ENCODE measurements at regions not wholly inside any gene's neighbourhood (a gene's known extent, or its start where the extent isn't known, plus 50 kb on each side); places are given as distances from the start of the nearest gene placed in this dataset.

- Histone ChIP-seq H3K9ac (ENCODE audit: low read length) (no peak overlapping the region), H2AFZ (ENCODE audit: low read depth, low read length) (no peak overlapping the region), H3K4me1 (ENCODE audit: low read length) (peaks cover 9% of the 10 kb centered on the region), H4K20me1 (ENCODE audit: insufficient read depth, low read length) (no peaks in the 10 kb centered on the region), H3K9me3 (ENCODE audit: insufficient read depth, low read length) (no peaks in the 10 kb centered on the region), H3K4me2 (ENCODE audit: low read length) (no peak overlapping the region), H3K27me3 (ENCODE audit: low read depth, low read length) (peaks cover 4% of the 10 kb centered on the region; the same call in 1 of the 2 replicates), H3K27ac (ENCODE audit: low read length) (no peak overlapping the region), H3K4me3 (ENCODE audit: low read length) (no peak overlapping the region), H3K36me3 (replicated peaks; ENCODE audit: low read depth, low read length) (no peaks in the 10 kb centered on the region), H3K79me2 (ENCODE audit: low read length) (no peaks in the 10 kb centered on the region)
- TF ChIP-seq CTCF (IDR thresholded peaks at IDR 0.05; ENCODE audit: low read depth, low read length) (no peak), EZH2phosphoT487 (IDR thresholded peaks at IDR 0.05; ENCODE audit: low read depth) (no peak)
Measured at GRCh38 chr1:101122452-101123166, 97.0 kb upstream of the DPH5 start.

GRCh38 chr1:101121975-101122374 lies 96.4 kb upstream of the DPH5 start:
- Histone ChIP-seq H3K4me2 (ENCODE audit: low read length) (no peak overlapping the region), H2AFZ (ENCODE audit: low read depth, low read length) (no peak overlapping the region), H3K27ac (ENCODE audit: low read length) (no peak overlapping the region), H3K27me3 (ENCODE audit: low read depth, low read length) (peaks cover 4% of the 10 kb centered on the region; the same call in 1 of the 2 replicates), H4K20me1 (ENCODE audit: insufficient read depth, low read length) (no peaks in the 10 kb centered on the region), H3K79me2 (ENCODE audit: low read length) (no peaks in the 10 kb centered on the region), H3K9me3 (ENCODE audit: insufficient read depth, low read length) (no peaks in the 10 kb centered on the region), H3K4me1 (ENCODE audit: low read length) (peaks cover 8% of the 10 kb centered on the region; the same call in 1 of the 2 replicates), H3K4me3 (ENCODE audit: low read length) (no peak overlapping the region), H3K36me3 (replicated peaks; ENCODE audit: low read depth, low read length) (no peaks in the 10 kb centered on the region), H3K9ac (ENCODE audit: low read length) (no peak overlapping the region)
- no peak for TF ChIP-seq CTCF (IDR thresholded peaks at IDR 0.05; ENCODE audit: low read depth, low read length)
- no peak for TF ChIP-seq EZH2phosphoT487 (IDR thresholded peaks at IDR 0.05; ENCODE audit: low read depth)

GRCh38 chr1:101121504-101121903 lies 95.9 kb upstream of the DPH5 start:
- TF ChIP-seq CTCF (IDR thresholded peaks at IDR 0.05; ENCODE audit: low read depth, low read length) (no peak), EZH2phosphoT487 (IDR thresholded peaks at IDR 0.05; ENCODE audit: low read depth) (no peak)

GRCh38 chr1:101120868-101121267 lies 95.3 kb upstream of the DPH5 start:
- H3K36me3 ChIP-seq (replicated peaks; ENCODE audit: low read depth, low read length) = no peaks in the 10 kb centered on the region
- H3K4me2 ChIP-seq (ENCODE audit: low read length) = no peak overlapping the region
- H2AFZ ChIP-seq (ENCODE audit: low read depth, low read length) = no peak overlapping the region
- H4K20me1 ChIP-seq (ENCODE audit: insufficient read depth, low read length) = no peaks in the 10 kb centered on the region
- peaks cover 4% of the 10 kb centered on the region; the same call in 1 of the 2 replicates for H3K27me3 ChIP-seq (ENCODE audit: low read depth, low read length)
- no peaks in the 10 kb centered on the region for H3K9me3 ChIP-seq (ENCODE audit: insufficient read depth, low read length)
- peaks cover 8% of the 10 kb centered on the region; the same call in 1 of the 2 replicates for H3K4me1 ChIP-seq (ENCODE audit: low read length)
- TF ChIP-seq EZH2phosphoT487 (IDR thresholded peaks at IDR 0.05; ENCODE audit: low read depth) (no peak), CTCF (IDR thresholded peaks at IDR 0.05; ENCODE audit: low read depth, low read length) (no peak)
- H3K27ac ChIP-seq (ENCODE audit: low read length) = no peak overlapping the region
- H3K9ac ChIP-seq (ENCODE audit: low read length) = no peak overlapping the region
- no peak overlapping the region for H3K4me3 ChIP-seq (ENCODE audit: low read length)
- no peaks in the 10 kb centered on the region for H3K79me2 ChIP-seq (ENCODE audit: low read length)

More at GRCh38 chr1:101121504-101121903, 95.9 kb upstream of the DPH5 start:
- no peak overlapping the region for H3K4me2 ChIP-seq (ENCODE audit: low read length)
- H3K9me3 ChIP-seq (ENCODE audit: insufficient read depth, low read length) = no peaks in the 10 kb centered on the region
- H3K36me3 ChIP-seq (replicated peaks; ENCODE audit: low read depth, low read length) = no peaks in the 10 kb centered on the region
- H3K4me1 ChIP-seq (ENCODE audit: low read length) = peaks cover 8% of the 10 kb centered on the region; the same call in 1 of the 2 replicates
- no peak overlapping the region for H3K4me3 ChIP-seq (ENCODE audit: low read length)
- no peak overlapping the region for H3K9ac ChIP-seq (ENCODE audit: low read length)
- no peak overlapping the region for H2AFZ ChIP-seq (ENCODE audit: low read depth, low read length)
- H3K27ac ChIP-seq (ENCODE audit: low read length) = no peak overlapping the region
- no peaks in the 10 kb centered on the region for H3K79me2 ChIP-seq (ENCODE audit: low read length)
- no peaks in the 10 kb centered on the region for H4K20me1 ChIP-seq (ENCODE audit: insufficient read depth, low read length)
- peaks cover 4% of the 10 kb centered on the region; the same call in 1 of the 2 replicates for H3K27me3 ChIP-seq (ENCODE audit: low read depth, low read length)
